Islet of Langerhans (tissue), 1 donor: ENCODE measurements at regions not wholly inside any gene's neighbourhood (a gene's known extent, or its start where the extent isn't known, plus 50 kb on each side); places are given as distances from the start of the nearest gene placed in this dataset.

Experiments used
- FAIRE-seq: peaks from one replicate; lab custom pipeline; 2011; peaks lifted over from hg19 to GRCh38; lab: Jason Lieb, UNC

- FAIRE-seq: no peak
Observed at GRCh38 chr5:98066910-98067309, 706.6 kb upstream of the RGMB start.

- FAIRE-seq: no peak
Observed at GRCh38 chr5:98069876-98070512, 703.5 kb upstream of the RGMB start.

GRCh38 chr5:98072921-98073320 lies 700.5 kb upstream of the RGMB start:
- no peak for FAIRE-seq

GRCh38 chr5:98076501-98076900 lies 697.0 kb upstream of the RGMB start:
- no peak for FAIRE-seq

- no peak for FAIRE-seq
Observed at GRCh38 chr5:98085593-98085992, 687.9 kb upstream of the RGMB start.

- FAIRE-seq: no peak
Observed at GRCh38 chr5:98095072-98095471, 678.4 kb upstream of the RGMB start.

- no peak for FAIRE-seq
Observed at GRCh38 chr5:98096155-98096554, 677.3 kb upstream of the RGMB start.

GRCh38 chr5:98099448-98100105 lies 673.9 kb upstream of the RGMB start:
- FAIRE-seq: no peak

- no peak for FAIRE-seq
Observed at GRCh38 chr5:98101131-98101530, 672.3 kb upstream of the RGMB start.

- no peak for FAIRE-seq
Observed at GRCh38 chr5:98102936-98103335, 670.5 kb upstream of the RGMB start.

- no peak for FAIRE-seq
Observed at GRCh38 chr5:98103807-98104206, 669.7 kb upstream of the RGMB start.

- no peak for FAIRE-seq
Observed at GRCh38 chr5:98104454-98105188, 668.8 kb upstream of the RGMB start.

GRCh38 chr5:98105681-98106080 lies 667.8 kb upstream of the RGMB start:
- FAIRE-seq: no peak

GRCh38 chr5:98106116-98107031 lies 667.1 kb upstream of the RGMB start:
- FAIRE-seq: no peak

- no peak for FAIRE-seq
Observed at GRCh38 chr5:98108497-98108896, 665.0 kb upstream of the RGMB start.

GRCh38 chr5:98109561-98110006 lies 663.9 kb upstream of the RGMB start:
- no peak for FAIRE-seq

GRCh38 chr5:98110282-98110691 lies 663.2 kb upstream of the RGMB start:
- FAIRE-seq: no peak

- FAIRE-seq: no peak
Observed at GRCh38 chr5:98110791-98111190, 662.7 kb upstream of the RGMB start.

GRCh38 chr5:98111686-98112085 lies 661.8 kb upstream of the RGMB start:
- no peak for FAIRE-seq

- no peak for FAIRE-seq
Observed at GRCh38 chr5:98121036-98121936, 652.2 kb upstream of the RGMB start.

- no peak for FAIRE-seq
Observed at GRCh38 chr5:98128271-98128670, 645.2 kb upstream of the RGMB start.
